ENCODE measurements at regions not wholly inside any gene's neighbourhood (a gene's known extent, or its start where the extent isn't known, plus 50 kb on each side); places are given as distances from the start of the nearest gene placed in this dataset.
"Not testable (repeated sequence)": the region's sequence is repeated elsewhere in the genome, so short reads cannot be mapped to it uniquely, and the experiment has no call there.

- TF ChIP-seq CTCF (IDR thresholded peaks at IDR 0.05; ENCODE audit: low read length) (no peak), EZH2 (IDR thresholded peaks at IDR 0.05; ENCODE audit: borderline replicate concordance, low read length) (no peak)
- Histone ChIP-seq H3K27me3 (ENCODE audit: insufficient read depth, low read length) (no peaks in the 10 kb centered on the region), H4K20me1 (ENCODE audit: insufficient read depth, low read length) (no peaks in the 10 kb centered on the region), H3K4me3 (ENCODE audit: low read depth, low read length, poor library complexity, severe bottlenecking) (no peak overlapping the region), H3K27ac (ENCODE audit: low read depth, low read length, poor library complexity, severe bottlenecking) (no peak overlapping the region), H3K9ac (ENCODE audit: low read length) (no peak overlapping the region), H3K4me1 (ENCODE audit: insufficient read depth, low read length, severe bottlenecking) (no peaks in the 10 kb centered on the region), H2AFZ (ENCODE audit: low read length) (no peak overlapping the region), H3K79me2 (ENCODE audit: insufficient read depth, low read length) (no peaks in the 10 kb centered on the region), H3K9me3 (ENCODE audit: low read length) (no peaks in the 10 kb centered on the region), H3K36me3 (ENCODE audit: insufficient read depth, low read length) (no peaks in the 10 kb centered on the region), H3K9me2 (ENCODE audit: low read depth, low read length) (no peaks in the 10 kb centered on the region), H3F3A (ENCODE audit: insufficient read depth, low read length) (no peaks in the 10 kb centered on the region), H3K4me2 (ENCODE audit: low read length) (no peak overlapping the region)
Observed at GRCh38 chr5:167940911-167941310, 350.5 kb upstream of the WWC1 start.

DNA sequence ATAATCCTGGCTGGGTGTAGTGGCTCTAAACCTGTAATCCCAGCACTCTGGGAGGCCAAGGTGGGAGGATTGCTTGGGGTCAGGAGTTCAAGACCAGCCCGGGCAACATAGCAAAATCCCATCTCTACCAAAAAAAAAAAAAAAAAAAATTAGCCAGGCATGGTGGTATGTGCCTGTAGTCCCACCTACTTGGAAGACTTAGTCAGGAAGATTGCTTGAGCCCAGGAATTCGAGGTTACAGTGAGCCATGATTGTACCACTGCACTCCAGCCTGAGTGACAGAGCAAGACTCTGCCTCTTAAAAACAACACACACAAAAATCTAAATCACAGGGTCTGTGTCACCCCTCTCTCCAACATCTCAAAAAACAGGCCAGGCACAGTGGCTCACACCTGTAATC is 349.9 kb upstream of the WWC1 start:
- not testable (repeated sequence) for H3K4me1 ChIP-seq (ENCODE audit: insufficient read depth, low read length, severe bottlenecking); H3K9me3 ChIP-seq (ENCODE audit: low read length); H3K27me3 ChIP-seq (ENCODE audit: insufficient read depth, low read length); H3K4me2 ChIP-seq (ENCODE audit: low read length); H2AFZ ChIP-seq (ENCODE audit: low read length); H4K20me1 ChIP-seq (ENCODE audit: insufficient read depth, low read length); H3K36me3 ChIP-seq (ENCODE audit: insufficient read depth, low read length); H3K79me2 ChIP-seq (ENCODE audit: insufficient read depth, low read length); H3K9ac ChIP-seq (ENCODE audit: low read length); H3K9me2 ChIP-seq (ENCODE audit: low read depth, low read length); H3K27ac ChIP-seq (ENCODE audit: low read depth, low read length, poor library complexity, severe bottlenecking); H3F3A ChIP-seq (ENCODE audit: insufficient read depth, low read length); H3K4me3 ChIP-seq (ENCODE audit: low read depth, low read length, poor library complexity, severe bottlenecking)

DNA sequence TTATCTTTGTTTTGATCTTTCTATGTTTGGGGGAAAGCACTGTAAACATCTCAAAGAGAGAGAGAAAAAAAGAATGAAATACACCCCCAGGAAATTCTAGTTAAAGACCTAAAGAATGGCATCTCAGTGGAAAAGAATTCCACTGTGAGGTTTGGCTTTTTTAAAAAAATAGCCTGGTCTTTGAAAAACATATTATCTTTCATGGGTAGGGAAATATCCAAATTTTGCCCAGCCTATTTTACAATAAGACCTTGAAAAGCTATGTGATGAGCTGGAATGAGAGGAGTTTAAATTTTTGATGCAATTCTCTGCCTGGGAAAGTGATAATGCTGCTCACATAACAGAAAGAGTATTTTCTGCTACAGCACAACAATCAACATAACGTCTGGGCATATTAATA is 348.1 kb upstream of the WWC1 start:
- Histone ChIP-seq H3K4me2 (ENCODE audit: low read length) (no peak overlapping the region), H3K27me3 (ENCODE audit: insufficient read depth, low read length) (no peaks in the 10 kb centered on the region), H3F3A (ENCODE audit: insufficient read depth, low read length) (no peaks in the 10 kb centered on the region), H2AFZ (ENCODE audit: low read length) (no peak overlapping the region), H4K20me1 (ENCODE audit: insufficient read depth, low read length) (no peaks in the 10 kb centered on the region), H3K9me2 (ENCODE audit: low read depth, low read length) (no peaks in the 10 kb centered on the region), H3K79me2 (ENCODE audit: insufficient read depth, low read length) (no peaks in the 10 kb centered on the region), H3K36me3 (ENCODE audit: insufficient read depth, low read length) (no peaks in the 10 kb centered on the region), H3K27ac (ENCODE audit: low read depth, low read length, poor library complexity, severe bottlenecking) (no peak overlapping the region), H3K9me3 (ENCODE audit: low read length) (no peaks in the 10 kb centered on the region), H3K4me1 (ENCODE audit: insufficient read depth, low read length, severe bottlenecking) (no peaks in the 10 kb centered on the region), H3K9ac (ENCODE audit: low read length) (no peak overlapping the region), H3K4me3 (ENCODE audit: low read depth, low read length, poor library complexity, severe bottlenecking) (no peak overlapping the region)
- no peak for TF ChIP-seq EZH2 (IDR thresholded peaks at IDR 0.05; ENCODE audit: borderline replicate concordance, low read length)
- TF ChIP-seq CTCF (IDR thresholded peaks at IDR 0.05; ENCODE audit: low read length): no peak

DNA sequence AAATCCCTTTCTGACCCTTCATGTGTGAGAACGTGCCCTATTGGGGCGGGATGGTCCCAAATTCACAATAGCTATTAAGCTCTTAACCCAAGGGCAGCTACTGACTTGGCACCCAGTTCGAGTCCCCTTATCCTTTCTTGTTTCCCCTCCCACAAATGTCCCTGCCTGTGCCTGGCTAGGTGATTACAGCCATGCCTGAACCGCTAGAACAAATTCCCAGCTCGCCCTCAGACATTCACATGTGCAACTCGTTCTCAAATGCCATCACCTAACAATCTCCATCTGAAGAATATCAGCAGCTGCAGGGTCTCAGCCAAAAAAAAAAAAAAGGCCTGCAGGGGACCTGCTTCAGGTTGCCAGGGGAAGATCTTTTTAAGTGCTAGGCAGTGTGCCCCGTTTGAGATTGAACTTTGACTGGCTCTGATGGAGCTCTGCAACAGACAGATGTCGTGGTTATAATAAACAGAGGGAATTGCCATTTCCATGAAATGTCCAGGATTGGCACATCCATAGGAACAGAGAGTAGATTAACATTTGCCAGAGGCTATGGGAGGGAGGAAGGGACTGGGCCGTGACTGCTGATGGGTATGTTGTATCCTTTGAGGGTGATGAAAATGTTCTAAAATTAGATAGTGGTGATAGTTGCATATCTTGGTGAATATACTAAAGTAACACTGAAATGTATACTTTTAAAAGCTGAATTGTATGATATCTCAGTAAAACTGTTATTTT is 347.2 kb upstream of the WWC1 start:
- TF ChIP-seq EZH2 (IDR thresholded peaks at IDR 0.05; ENCODE audit: borderline replicate concordance, low read length) (no peak), CTCF (IDR thresholded peaks at IDR 0.05; ENCODE audit: low read length) (no peak)
- H3K9ac ChIP-seq (ENCODE audit: low read length): no peak overlapping the region
- H3K9me3 ChIP-seq (ENCODE audit: low read length): no peaks in the 10 kb centered on the region
- no peak overlapping the region for H2AFZ ChIP-seq (ENCODE audit: low read length)
- H3K9me2 ChIP-seq (ENCODE audit: low read depth, low read length): no peaks in the 10 kb centered on the region
- no peaks in the 10 kb centered on the region for H3K27me3 ChIP-seq (ENCODE audit: insufficient read depth, low read length)
- H3K27ac ChIP-seq (ENCODE audit: low read depth, low read length, poor library complexity, severe bottlenecking): no peak overlapping the region
- no peak overlapping the region for H3K4me3 ChIP-seq (ENCODE audit: low read depth, low read length, poor library complexity, severe bottlenecking)
- H3F3A ChIP-seq (ENCODE audit: insufficient read depth, low read length): no peaks in the 10 kb centered on the region
- H3K36me3 ChIP-seq (ENCODE audit: insufficient read depth, low read length): no peaks in the 10 kb centered on the region
- no peaks in the 10 kb centered on the region for H3K4me1 ChIP-seq (ENCODE audit: insufficient read depth, low read length, severe bottlenecking)
- H3K79me2 ChIP-seq (ENCODE audit: insufficient read depth, low read length): no peaks in the 10 kb centered on the region
- H4K20me1 ChIP-seq (ENCODE audit: insufficient read depth, low read length): no peaks in the 10 kb centered on the region
- H3K4me2 ChIP-seq (ENCODE audit: low read length): no peak overlapping the region
